ENCODE measurements at regions not wholly inside any gene's neighbourhood (a gene's known extent, or its start where the extent isn't known, plus 50 kb on each side); places are given as distances from the start of the nearest gene placed in this dataset.

DNA sequence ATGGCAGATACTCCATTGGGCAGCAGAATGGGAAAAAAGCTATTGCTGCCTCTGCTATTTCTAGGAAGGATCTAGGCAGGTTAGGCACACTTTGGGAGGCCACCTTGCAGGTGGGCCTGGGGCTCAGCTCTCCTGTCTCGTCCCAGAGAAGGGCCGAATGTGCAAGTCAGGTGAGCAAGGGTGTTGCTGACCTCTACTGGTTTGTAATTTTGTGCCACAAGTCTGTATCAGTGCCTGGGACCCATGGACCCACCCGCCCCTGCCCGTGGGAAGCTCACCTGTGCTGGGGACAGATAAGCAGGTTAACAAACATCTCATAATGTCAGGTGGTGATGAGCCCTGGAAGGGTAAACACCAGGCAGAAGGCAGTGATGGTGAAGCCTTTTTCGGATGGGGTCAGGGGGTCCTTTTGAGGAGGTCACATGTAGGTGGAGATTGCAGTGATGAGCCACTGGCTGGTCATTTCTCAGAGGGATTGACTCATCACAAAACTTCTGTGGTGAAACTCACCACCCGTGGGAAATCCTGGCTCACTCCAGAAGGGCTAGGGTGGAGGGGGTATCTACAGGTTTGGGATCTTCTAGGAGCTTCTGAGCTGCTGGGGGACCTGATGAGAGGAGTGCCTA is 161.3 kb downstream of the KLF13 start:
- H3K27me3 Mint-ChIP-seq (ENCODE audit: unreplicated experiment) = peaks cover 10% of the 10 kb centered on the region
- DNase-seq = no peak
- H3K27ac Mint-ChIP-seq (ENCODE audit: unreplicated experiment) = no peak overlapping the region
- H3K4me3 Mint-ChIP-seq (ENCODE audit: unreplicated experiment) = no peak overlapping the region
- H3K9me3 Mint-ChIP-seq (ENCODE audit: unreplicated experiment) = peaks cover 17% of the 10 kb centered on the region
- H3K4me1 Mint-ChIP-seq (ENCODE audit: low read depth, unreplicated experiment) = peaks cover 9% of the 10 kb centered on the region
- TF ChIP-seq, protein P1, sequence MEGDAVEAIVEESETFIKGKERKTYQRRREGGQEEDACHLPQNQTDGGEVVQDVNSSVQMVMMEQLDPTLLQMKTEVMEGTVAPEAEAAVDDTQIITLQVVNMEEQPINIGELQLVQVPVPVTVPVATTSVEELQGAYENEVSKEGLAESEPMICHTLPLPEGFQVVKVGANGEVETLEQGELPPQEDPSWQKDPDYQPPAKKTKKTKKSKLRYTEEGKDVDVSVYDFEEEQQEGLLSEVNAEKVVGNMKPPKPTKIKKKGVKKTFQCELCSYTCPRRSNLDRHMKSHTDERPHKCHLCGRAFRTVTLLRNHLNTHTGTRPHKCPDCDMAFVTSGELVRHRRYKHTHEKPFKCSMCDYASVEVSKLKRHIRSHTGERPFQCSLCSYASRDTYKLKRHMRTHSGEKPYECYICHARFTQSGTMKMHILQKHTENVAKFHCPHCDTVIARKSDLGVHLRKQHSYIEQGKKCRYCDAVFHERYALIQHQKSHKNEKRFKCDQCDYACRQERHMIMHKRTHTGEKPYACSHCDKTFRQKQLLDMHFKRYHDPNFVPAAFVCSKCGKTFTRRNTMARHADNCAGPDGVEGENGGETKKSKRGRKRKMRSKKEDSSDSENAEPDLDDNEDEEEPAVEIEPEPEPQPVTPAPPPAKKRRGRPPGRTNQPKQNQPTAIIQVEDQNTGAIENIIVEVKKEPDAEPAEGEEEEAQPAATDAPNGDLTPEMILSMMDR (IDR thresholded peaks at IDR 0.05; ENCODE audit: partially characterized antibody, unreplicated experiment) = no peak
- H3K36me3 Mint-ChIP-seq (ENCODE audit: unreplicated experiment) = peaks cover 27% of the 10 kb centered on the region

DNA sequence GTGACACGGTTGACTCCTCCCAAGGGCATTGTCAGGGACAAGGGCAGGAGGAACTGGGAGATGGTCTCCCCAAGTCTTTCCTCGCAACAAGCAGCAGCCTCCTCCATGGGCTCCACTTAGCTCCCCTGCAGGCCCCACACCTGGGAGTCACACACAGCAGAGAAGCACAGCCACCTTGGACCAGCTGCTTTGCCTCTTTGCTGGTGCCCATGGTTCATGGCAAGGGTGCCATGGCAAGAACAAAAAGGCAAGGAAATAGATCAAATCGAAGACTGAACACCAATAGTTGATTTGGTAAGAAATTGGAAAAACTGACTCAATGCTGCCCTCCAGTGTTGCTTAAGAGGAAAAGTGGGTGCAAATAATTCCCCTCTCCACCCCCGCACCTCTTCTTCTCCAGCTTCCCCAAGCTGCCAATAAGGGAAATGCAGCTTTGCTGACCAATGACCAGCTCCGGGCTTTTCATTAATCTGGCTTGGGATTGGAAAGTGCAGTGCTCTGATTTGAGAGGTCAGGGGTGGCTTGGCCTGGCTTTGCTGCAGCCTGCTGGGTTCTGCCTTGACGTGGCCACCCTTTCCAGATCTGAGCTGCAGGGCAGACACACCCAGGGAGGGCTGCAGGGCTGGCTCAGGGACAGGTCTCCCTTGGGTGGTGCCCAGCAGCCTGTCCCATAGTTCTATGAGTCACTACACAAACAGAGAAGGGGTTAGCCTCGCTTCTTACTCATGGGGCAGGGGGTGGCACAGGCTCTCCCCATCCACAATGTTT is 162.0 kb downstream of the KLF13 start:
- Mint-ChIP-seq H3K27me3 (ENCODE audit: unreplicated experiment) (peaks cover 9% of the 10 kb centered on the region), H3K36me3 (ENCODE audit: unreplicated experiment) (peaks cover 26% of the 10 kb centered on the region), H3K27ac (ENCODE audit: unreplicated experiment) (no peak overlapping the region), H3K4me1 (ENCODE audit: low read depth, unreplicated experiment) (peaks cover 9% of the 10 kb centered on the region), H3K4me3 (ENCODE audit: unreplicated experiment) (no peak overlapping the region), H3K9me3 (ENCODE audit: unreplicated experiment) (peaks cover 15% of the 10 kb centered on the region)
- TF ChIP-seq, protein P1 (IDR thresholded peaks at IDR 0.05; ENCODE audit: partially characterized antibody, unreplicated experiment) = peak; percentile 87
- no peak for DNase-seq

- no peak overlapping the region for H3K27ac Mint-ChIP-seq (ENCODE audit: unreplicated experiment)
- H3K27me3 Mint-ChIP-seq (ENCODE audit: unreplicated experiment) = peaks cover 7% of the 10 kb centered on the region
- peaks cover 14% of the 10 kb centered on the region for H3K9me3 Mint-ChIP-seq (ENCODE audit: unreplicated experiment)
- TF ChIP-seq, protein P1 (IDR thresholded peaks at IDR 0.05; ENCODE audit: partially characterized antibody, unreplicated experiment) = no peak
- H3K4me3 Mint-ChIP-seq (ENCODE audit: unreplicated experiment) = no peak overlapping the region
- no peak for DNase-seq
- peaks cover 23% of the 10 kb centered on the region for H3K36me3 Mint-ChIP-seq (ENCODE audit: unreplicated experiment)
- peaks cover 8% of the 10 kb centered on the region for H3K4me1 Mint-ChIP-seq (ENCODE audit: low read depth, unreplicated experiment)
These were observed 162.6 kb downstream of the KLF13 start for GRCh38 chr15:31489281-31489680.

DNA sequence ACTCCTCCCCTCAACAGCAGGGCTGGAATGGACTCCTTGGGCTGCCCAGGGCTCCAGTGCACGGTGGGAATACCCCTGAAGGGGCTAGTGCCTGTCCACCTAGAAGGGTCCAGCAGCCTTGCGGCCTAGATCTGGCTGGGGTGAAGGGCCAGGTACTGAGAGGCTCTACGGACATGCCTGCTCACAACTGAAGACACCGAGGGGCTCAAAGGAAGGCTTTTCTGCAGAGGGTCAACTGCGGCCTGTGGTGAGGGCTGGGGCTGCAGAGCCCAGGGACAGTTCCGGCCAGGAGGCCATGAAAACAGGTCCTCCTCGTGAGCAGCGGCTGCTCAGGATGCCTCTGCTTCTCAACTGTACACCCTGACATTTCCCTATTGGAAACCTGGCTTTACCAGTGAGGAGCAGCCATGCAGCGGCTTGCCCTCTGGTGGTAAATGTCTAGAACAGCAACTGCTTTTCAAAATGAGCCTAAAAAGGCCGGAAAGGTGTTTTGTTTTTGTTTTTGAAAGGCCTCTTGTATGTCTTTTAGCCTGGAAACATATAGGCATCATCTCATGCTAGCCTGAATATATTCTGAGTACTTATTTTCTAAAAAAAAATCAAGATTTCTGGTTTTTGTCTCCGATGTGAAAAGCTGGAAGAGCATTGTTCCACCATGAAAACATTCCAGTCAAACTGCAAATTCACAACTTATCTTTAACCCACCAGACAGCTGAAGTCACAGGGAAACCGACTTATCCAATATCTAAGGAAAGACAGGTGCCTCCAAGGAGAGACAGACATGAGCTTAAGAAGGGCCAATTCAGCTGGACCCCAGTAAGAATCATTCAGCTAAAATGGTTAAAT is 163.4 kb downstream of the KLF13 start:
- TF ChIP-seq, protein P1 (IDR thresholded peaks at IDR 0.05; ENCODE audit: partially characterized antibody, unreplicated experiment) = peak; percentile 96
- Mint-ChIP-seq H3K27ac (ENCODE audit: unreplicated experiment) (no peak overlapping the region), H3K4me1 (ENCODE audit: low read depth, unreplicated experiment) (peaks cover 6% of the 10 kb centered on the region), H3K36me3 (ENCODE audit: unreplicated experiment) (peaks cover 16% of the 10 kb centered on the region), H3K9me3 (ENCODE audit: unreplicated experiment) (peaks cover 6% of the 10 kb centered on the region), H3K4me3 (ENCODE audit: unreplicated experiment) (no peak overlapping the region), H3K27me3 (ENCODE audit: unreplicated experiment) (peaks cover 2% of the 10 kb centered on the region)
- DNase-seq = no peak
